Loucy (cell line): ENCODE measurements at regions not wholly inside any gene's neighbourhood (a gene's known extent, or its start where the extent isn't known, plus 50 kb on each side); places are given as distances from the start of the nearest gene placed in this dataset.

Experiments used
- EZH2phosphoT487 ChIP-seq: fragments of 200-600 bp; IDR thresholded peaks from 2 replicates; pipeline ENCODE4 v1.6.1; 2018; ENCODE audit warnings: antibody characterized with exemption, mild to moderate bottlenecking, moderate library complexity, borderline replicate concordance
- TF ChIP-seq, protein P1 (sequence below): fragments of 200-600 bp; sonication (generic); conservative IDR thresholded peaks from 2 replicates; pipeline ENCODE4 v1.5.1; 2014; ENCODE audit warnings: mild to moderate bottlenecking, antibody characterized with exemption, low read length

DNA sequence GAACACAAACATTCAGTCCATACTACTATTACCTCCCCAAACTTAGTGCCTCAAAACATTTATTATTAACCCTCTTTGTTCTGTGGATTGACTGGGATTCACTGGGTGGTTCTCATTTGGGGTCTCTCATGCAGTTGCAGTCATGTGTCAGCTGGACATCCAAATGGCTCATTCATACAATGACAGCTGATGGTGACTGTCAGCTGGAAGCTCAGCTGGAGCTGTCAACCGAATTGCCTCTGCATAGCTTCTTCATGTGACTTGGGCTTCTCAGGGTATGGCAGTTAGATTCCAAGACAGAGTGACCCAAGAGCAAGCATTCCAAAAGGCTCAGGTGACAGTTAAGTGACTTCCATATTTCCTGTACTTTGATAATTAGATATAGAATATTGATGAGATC is 85.2 kb downstream of the CCDC34 start:
- TF ChIP-seq, protein P1, sequence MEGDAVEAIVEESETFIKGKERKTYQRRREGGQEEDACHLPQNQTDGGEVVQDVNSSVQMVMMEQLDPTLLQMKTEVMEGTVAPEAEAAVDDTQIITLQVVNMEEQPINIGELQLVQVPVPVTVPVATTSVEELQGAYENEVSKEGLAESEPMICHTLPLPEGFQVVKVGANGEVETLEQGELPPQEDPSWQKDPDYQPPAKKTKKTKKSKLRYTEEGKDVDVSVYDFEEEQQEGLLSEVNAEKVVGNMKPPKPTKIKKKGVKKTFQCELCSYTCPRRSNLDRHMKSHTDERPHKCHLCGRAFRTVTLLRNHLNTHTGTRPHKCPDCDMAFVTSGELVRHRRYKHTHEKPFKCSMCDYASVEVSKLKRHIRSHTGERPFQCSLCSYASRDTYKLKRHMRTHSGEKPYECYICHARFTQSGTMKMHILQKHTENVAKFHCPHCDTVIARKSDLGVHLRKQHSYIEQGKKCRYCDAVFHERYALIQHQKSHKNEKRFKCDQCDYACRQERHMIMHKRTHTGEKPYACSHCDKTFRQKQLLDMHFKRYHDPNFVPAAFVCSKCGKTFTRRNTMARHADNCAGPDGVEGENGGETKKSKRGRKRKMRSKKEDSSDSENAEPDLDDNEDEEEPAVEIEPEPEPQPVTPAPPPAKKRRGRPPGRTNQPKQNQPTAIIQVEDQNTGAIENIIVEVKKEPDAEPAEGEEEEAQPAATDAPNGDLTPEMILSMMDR = no peak
- no peak for TF ChIP-seq EZH2phosphoT487
